Frontal cortex (tissue), 3 donors: ENCODE measurements at regions not wholly inside any gene's neighbourhood (a gene's known extent, or its start where the extent isn't known, plus 50 kb on each side); places are given as distances from the start of the nearest gene placed in this dataset.

Experiments
- DNase-seq, 2 donors: peaks; one replicate each; pipeline ENCODE4 v3.0.0; 2012; ENCODE audit warnings: low spot score in 2 of 2
- FAIRE-seq: peaks from 2 replicates; lab custom pipeline; 2012; peaks lifted over from hg19 to GRCh38; lab: Jason Lieb, UNC
- donor health status: control.
- donor health status: control.
- donor health status: control.

- DNase-seq (no peak), FAIRE-seq (no peak)
Measured at GRCh38 chr22:48276994-48277867, 1514.8 kb downstream of the TBC1D22A start.

GRCh38 chr22:48275412-48275811, 1513.0 kb downstream of the TBC1D22A start:
- DNase-seq (no peak), FAIRE-seq (no peak)

- FAIRE-seq, result no peak
Measured at GRCh38 chr22:48270731-48271130, 1508.3 kb downstream of the TBC1D22A start.

GRCh38 chr22:48268771-48269552, 1506.5 kb downstream of the TBC1D22A start:
- no peak for FAIRE-seq
- DNase-seq, result no peak

More at GRCh38 chr22:48270731-48271130, 1508.3 kb downstream of the TBC1D22A start:
- no peak for DNase-seq

- FAIRE-seq, result no peak
Measured at GRCh38 chr22:48268293-48268692, 1505.8 kb downstream of the TBC1D22A start.

GRCh38 chr22:48267681-48268080, 1505.2 kb downstream of the TBC1D22A start:
- DNase-seq, result no peak
- FAIRE-seq, result no peak

More at GRCh38 chr22:48268293-48268692, 1505.8 kb downstream of the TBC1D22A start:
- no peak for DNase-seq

- DNase-seq (no peak), FAIRE-seq (no peak)
Measured at GRCh38 chr22:48265000-48265625, 1502.7 kb downstream of the TBC1D22A start.

- DNase-seq, result no peak
- no peak for FAIRE-seq
Measured at GRCh38 chr22:48264586-48264985, 1502.1 kb downstream of the TBC1D22A start.

- DNase-seq (no peak), FAIRE-seq (no peak)
Measured at GRCh38 chr22:48263791-48264351, 1501.4 kb downstream of the TBC1D22A start.

GRCh38 chr22:48263431-48263765, 1500.9 kb downstream of the TBC1D22A start:
- no peak for DNase-seq
- no peak for FAIRE-seq

GRCh38 chr22:48262596-48263430, 1500.4 kb downstream of the TBC1D22A start:
- no peak for FAIRE-seq
- no peak for DNase-seq

- DNase-seq (no peak), FAIRE-seq (no peak)
Measured at GRCh38 chr22:48261706-48262105, 1499.3 kb downstream of the TBC1D22A start.

GRCh38 chr22:48261048-48261621, 1498.7 kb downstream of the TBC1D22A start:
- FAIRE-seq (no peak), DNase-seq (no peak)

GRCh38 chr22:48259991-48260670, 1497.7 kb downstream of the TBC1D22A start:
- FAIRE-seq (no peak), DNase-seq (no peak)

- DNase-seq, result no peak
- no peak for FAIRE-seq
Measured at GRCh38 chr22:48258811-48259210, 1496.4 kb downstream of the TBC1D22A start.

GRCh38 chr22:48258064-48258701, 1495.7 kb downstream of the TBC1D22A start:
- DNase-seq, result no peak
- no peak for FAIRE-seq

- FAIRE-seq, result no peak
- DNase-seq, result no peak
Measured at GRCh38 chr22:48257685-48258055, 1495.2 kb downstream of the TBC1D22A start.
